Fibroblast of the aortic adventitia (primary cell): ENCODE measurements at regions not wholly inside any gene's neighbourhood (a gene's known extent, or its start where the extent isn't known, plus 50 kb on each side); places are given as distances from the start of the nearest gene placed in this dataset.

Source experiments
- DNase-seq: peaks from one replicate; pipeline ENCODE4 v3.0.0-alpha.2; 2010; ENCODE audit warnings: low read depth
- H3K4me3 ChIP-seq: 2 replicates; pipeline ENCODE4 v1.5.1; 2011; ENCODE audit warnings: low read depth, mild to moderate bottlenecking, control low read depth, low read length, moderate library complexity
- TF ChIP-seq, protein P1 (sequence below): IDR thresholded peaks from 2 replicates; pipeline ENCODE4 v1.5.1; 2011; ENCODE audit warnings: mild to moderate bottlenecking, low read length, control low read depth, inconsistent platforms; ENCODE audit not compliant: insufficient read depth

DNA sequence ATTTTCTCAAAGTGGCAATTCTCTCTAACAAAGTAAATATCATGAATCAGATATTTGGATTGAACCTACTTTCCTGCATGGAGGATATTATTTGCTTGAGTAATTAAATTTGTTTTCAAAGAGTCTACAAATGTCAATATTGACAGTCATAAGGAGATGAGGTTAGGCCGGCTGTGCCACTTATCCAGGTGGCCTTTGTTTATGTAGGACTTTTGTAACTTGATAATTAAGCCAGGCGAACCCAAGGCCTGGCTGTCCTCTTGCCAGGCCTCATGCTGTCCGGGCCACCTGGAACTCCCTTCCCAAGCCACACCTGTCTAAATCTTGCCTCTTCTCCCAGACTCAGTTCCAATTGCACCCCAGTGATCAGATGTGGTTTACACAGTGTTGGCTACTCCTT, 255.2 kb downstream of the ACKR3 start:
- TF ChIP-seq, protein P1, sequence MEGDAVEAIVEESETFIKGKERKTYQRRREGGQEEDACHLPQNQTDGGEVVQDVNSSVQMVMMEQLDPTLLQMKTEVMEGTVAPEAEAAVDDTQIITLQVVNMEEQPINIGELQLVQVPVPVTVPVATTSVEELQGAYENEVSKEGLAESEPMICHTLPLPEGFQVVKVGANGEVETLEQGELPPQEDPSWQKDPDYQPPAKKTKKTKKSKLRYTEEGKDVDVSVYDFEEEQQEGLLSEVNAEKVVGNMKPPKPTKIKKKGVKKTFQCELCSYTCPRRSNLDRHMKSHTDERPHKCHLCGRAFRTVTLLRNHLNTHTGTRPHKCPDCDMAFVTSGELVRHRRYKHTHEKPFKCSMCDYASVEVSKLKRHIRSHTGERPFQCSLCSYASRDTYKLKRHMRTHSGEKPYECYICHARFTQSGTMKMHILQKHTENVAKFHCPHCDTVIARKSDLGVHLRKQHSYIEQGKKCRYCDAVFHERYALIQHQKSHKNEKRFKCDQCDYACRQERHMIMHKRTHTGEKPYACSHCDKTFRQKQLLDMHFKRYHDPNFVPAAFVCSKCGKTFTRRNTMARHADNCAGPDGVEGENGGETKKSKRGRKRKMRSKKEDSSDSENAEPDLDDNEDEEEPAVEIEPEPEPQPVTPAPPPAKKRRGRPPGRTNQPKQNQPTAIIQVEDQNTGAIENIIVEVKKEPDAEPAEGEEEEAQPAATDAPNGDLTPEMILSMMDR: no peak
- no peak for DNase-seq
- no peak overlapping the region for H3K4me3 ChIP-seq

DNA sequence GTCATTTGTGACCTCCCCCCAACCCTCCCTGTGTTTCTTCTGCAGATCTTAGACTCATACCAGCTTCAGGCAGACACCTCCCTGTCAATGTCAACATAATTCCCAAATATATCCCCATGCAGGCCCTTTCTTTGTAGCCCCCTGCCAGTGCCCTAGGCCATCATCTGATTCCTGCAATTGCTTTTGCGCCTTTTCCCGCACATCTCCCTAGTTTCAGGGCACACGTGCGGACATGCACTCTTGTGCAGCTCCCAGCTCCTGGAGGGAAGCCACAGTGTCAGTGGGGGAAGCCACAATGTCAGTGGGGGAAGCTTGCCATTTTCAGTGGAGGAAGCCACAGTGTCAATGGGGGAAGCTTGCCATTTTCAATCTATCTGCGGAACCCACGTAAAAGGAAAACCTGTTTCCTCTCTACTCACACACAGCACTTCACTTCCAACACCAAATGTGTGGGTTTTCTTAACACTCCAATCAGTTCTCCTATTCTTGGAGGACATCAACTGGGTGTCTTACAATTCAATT, 256.4 kb downstream of the ACKR3 start:
- no peak overlapping the region for H3K4me3 ChIP-seq
- no peak for DNase-seq
- TF ChIP-seq, protein P1: no peak

DNA sequence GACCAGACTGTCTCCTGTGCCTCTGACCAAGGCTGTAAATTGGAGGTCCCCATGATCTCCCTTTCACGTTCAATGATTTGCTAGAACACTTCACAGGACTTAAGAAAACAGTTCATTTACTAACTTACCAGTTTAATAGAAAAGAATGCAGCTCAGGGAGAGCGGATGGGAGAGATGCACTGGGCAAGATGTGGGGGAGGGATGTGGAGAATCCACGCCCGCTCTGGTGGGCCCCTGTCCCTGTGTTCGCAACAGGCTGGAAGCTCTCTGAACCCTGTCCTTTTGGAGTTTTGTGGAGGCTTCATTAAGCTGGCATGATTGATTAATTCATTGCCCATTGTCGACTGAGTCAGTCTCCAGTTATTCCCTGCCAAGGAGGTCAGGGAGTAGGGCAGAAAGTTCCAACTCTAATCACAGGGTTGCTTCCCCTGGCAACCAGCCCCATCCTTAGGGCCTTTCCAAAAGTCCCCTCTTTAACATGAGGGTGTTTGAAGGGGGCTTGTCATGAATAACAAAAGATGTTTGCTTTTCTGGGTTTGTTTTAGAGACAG, 257.1 kb downstream of the ACKR3 start:
- H3K4me3 ChIP-seq: no peak overlapping the region
- TF ChIP-seq, protein P1: no peak
- no peak for DNase-seq

DNA sequence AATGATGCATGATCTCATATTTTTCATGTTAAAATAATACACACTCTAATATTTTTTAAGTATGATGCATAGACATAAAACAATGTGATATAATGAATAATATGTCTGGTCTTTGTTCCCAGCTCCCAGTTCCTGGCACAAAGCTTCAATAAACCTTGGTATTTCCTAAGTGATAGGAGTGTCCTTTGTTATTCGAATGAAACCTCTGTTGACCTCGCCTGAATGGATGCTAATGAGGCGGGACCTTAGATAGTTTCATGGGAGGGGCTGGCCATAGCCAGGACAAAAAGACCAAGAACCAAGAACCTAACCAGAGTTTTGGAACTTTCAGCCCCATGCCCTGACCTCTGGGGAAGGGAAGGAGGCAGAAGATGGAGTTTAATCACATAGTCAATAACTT, 257.7 kb upstream of the COPS8 start:
- TF ChIP-seq, protein P1: no peak
- no peak overlapping the region for H3K4me3 ChIP-seq
- DNase-seq: peak; percentile 51

DNA sequence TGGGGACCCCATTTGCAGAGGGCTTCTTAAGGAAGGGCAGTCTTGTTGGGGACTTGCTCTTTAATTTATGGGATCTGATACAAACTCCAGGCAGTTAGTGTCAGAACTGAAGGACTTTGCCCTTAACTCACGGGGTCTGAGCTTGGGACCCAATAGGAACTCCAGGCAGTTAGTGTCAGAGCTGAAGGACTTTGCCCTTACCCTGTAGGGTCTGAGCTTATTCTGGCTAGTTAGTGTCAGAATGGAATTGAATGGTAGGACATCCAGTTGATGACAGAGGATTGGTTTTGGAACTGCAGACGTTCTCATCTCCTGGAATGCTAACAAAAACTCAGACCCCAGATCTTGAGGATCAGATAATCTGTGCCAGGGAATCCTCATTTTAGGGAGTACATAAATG, 256.9 kb upstream of the COPS8 start:
- H3K4me3 ChIP-seq: no peak overlapping the region
- TF ChIP-seq, protein P1: no peak
- DNase-seq: no peak

DNA sequence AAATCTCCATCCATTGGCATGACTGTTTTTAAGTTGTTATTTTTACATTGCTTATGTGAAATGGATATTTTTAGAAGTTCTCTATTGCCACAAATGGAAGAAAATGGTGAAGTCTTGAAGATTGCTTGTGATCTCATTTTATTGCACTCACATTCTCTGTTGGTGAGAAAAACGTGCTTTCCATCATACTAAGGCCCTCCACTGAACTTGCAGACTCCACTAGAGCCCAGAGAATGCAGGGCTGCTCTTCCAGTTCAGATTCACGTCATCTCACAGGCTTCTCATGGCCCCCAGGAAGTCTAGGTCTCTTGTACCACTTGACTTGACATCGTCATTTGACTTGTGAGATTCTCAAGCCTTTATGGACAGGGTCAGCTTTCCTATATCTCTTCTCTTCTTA, 254.8 kb upstream of the COPS8 start:
- TF ChIP-seq, protein P1: no peak
- no peak overlapping the region for H3K4me3 ChIP-seq
- no peak for DNase-seq

DNA sequence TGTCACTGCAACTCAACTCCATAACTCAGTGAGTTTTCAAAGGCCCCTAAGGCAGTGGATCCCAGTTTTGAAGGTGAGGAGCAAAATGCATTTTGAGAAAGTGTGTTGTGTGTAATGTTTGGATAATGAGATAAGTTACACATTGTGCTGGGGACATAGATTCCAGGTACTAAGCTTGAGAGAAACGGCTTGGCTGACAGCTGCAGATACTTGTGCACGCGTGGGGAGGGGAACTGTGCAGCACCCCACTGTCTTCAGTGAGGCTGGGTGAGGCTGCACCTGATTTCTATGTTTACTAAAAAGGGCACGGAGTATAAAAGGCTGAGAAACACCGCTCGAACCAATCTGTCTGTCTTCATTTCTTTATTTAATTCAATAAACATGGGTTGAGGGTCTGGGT, 254.0 kb upstream of the COPS8 start:
- TF ChIP-seq, protein P1: no peak
- no peak overlapping the region for H3K4me3 ChIP-seq
- DNase-seq: no peak
